Fibroblast of lung (primary cell): ENCODE measurements at regions not wholly inside any gene's neighbourhood (a gene's known extent, or its start where the extent isn't known, plus 50 kb on each side); places are given as distances from the start of the nearest gene placed in this dataset.

Source experiments
- EZH2 ChIP-seq: IDR thresholded peaks from 2 replicates; pipeline ENCODE4 v1.5.1; 2012; ENCODE audit warnings: low read length, control low read depth, mild to moderate bottlenecking; ENCODE audit errors: missing control alignments
- TF ChIP-seq, protein P1 (sequence below), 2 donors: IDR thresholded peaks in 1 of 2; conservative IDR thresholded peaks in 1 of 2; 1 replicate in 1 of 2; 2 replicates in 1 of 2; pipeline ENCODE4 v1.5.1; 2011 to 2012; ENCODE audit warnings: low read length in 2 of 2, control low read depth in 1 of 2, inconsistent platforms in 1 of 2, low read depth in 1 of 2, mild to moderate bottlenecking in 1 of 2

GRCh38 chr2:132276571-132276981 is 114.8 kb upstream of the ANKRD30BL start:
- TF ChIP-seq, protein P1, sequence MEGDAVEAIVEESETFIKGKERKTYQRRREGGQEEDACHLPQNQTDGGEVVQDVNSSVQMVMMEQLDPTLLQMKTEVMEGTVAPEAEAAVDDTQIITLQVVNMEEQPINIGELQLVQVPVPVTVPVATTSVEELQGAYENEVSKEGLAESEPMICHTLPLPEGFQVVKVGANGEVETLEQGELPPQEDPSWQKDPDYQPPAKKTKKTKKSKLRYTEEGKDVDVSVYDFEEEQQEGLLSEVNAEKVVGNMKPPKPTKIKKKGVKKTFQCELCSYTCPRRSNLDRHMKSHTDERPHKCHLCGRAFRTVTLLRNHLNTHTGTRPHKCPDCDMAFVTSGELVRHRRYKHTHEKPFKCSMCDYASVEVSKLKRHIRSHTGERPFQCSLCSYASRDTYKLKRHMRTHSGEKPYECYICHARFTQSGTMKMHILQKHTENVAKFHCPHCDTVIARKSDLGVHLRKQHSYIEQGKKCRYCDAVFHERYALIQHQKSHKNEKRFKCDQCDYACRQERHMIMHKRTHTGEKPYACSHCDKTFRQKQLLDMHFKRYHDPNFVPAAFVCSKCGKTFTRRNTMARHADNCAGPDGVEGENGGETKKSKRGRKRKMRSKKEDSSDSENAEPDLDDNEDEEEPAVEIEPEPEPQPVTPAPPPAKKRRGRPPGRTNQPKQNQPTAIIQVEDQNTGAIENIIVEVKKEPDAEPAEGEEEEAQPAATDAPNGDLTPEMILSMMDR (conservative IDR thresholded peaks at IDR 0.05 in 1 of 2, IDR thresholded peaks at IDR 0.05 in 1 of 2; ENCODE audit: low read depth in 1 of 2, low read length in 2 of 2): no peak
- TF ChIP-seq EZH2: no peak
